Prostate gland (tissue), 2 donors: ENCODE measurements at regions not wholly inside any gene's neighbourhood (a gene's known extent, or its start where the extent isn't known, plus 50 kb on each side); places are given as distances from the start of the nearest gene placed in this dataset.

Experiments
- CTCF ChIP-seq, 4 experiments: fragments of 200-600 bp in 2 of 4; fragments of 450-650 bp in 2 of 4; sonication (generic) in 2 of 4; IDR thresholded peaks; 1 replicate in 3 of 4; 2 replicates in 1 of 4; pipeline ENCODE4 v1.5.1; 2016 to 2019; ENCODE audit warnings: antibody characterized with exemption in 4 of 4, mild to moderate bottlenecking in 2 of 4, moderate library complexity in 2 of 4
- POLR2AphosphoS5 ChIP-seq: sonication (generic); formaldehyde crosslinking; IDR thresholded peaks from one replicate; pipeline ENCODE4 v1.6.1; 2017; ENCODE audit warnings: antibody characterized with exemption

- TF ChIP-seq CTCF (IDR thresholded peaks at IDR 0.05): no peak
- no peak for TF ChIP-seq POLR2AphosphoS5
Measured at GRCh38 chr16:13429416-13429815, 490.5 kb upstream of the ERCC4 start.
